ENCODE measurements at regions not wholly inside any gene's neighbourhood (a gene's known extent, or its start where the extent isn't known, plus 50 kb on each side); places are given as distances from the start of the nearest gene placed in this dataset.

DNA sequence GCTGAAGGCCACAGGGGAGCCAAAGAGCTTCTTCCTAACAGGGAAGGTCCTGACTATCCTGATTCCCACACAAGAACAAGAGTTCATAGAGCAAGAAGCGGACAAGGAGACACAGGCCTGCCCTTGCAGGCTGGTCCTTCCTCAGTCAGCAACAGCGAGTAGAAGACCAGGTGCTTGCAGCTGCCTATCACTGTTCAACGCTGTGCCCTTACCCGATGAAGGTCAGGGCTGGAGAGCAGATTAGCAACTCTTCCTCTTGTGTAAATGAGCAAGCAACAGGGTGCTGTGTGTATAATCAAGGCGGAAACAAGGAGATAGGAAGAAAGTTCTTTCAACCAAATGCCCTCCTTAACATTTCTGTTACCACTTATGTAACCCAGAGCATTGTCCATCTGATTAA, 115.3 kb upstream of the SPACA1 start:
- ChIA-PET POLR2A (no interaction called here), CTCF (interaction anchor here (0.8 to 6.2 kb wide), 8 partner anchors 9 to 937 kb away, joined by 3 to 33 read pairs (median 4); no protein-coding TSS in a partner anchor)
- TF ChIP-seq, protein P1, sequence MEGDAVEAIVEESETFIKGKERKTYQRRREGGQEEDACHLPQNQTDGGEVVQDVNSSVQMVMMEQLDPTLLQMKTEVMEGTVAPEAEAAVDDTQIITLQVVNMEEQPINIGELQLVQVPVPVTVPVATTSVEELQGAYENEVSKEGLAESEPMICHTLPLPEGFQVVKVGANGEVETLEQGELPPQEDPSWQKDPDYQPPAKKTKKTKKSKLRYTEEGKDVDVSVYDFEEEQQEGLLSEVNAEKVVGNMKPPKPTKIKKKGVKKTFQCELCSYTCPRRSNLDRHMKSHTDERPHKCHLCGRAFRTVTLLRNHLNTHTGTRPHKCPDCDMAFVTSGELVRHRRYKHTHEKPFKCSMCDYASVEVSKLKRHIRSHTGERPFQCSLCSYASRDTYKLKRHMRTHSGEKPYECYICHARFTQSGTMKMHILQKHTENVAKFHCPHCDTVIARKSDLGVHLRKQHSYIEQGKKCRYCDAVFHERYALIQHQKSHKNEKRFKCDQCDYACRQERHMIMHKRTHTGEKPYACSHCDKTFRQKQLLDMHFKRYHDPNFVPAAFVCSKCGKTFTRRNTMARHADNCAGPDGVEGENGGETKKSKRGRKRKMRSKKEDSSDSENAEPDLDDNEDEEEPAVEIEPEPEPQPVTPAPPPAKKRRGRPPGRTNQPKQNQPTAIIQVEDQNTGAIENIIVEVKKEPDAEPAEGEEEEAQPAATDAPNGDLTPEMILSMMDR (IDR thresholded peaks at IDR 0.05; ENCODE audit: control extremely low read depth, extremely low read depth, low read depth, missing control alignments), result no peak
- DNase-seq (ENCODE audit: extremely low spot score), result no peak

DNA sequence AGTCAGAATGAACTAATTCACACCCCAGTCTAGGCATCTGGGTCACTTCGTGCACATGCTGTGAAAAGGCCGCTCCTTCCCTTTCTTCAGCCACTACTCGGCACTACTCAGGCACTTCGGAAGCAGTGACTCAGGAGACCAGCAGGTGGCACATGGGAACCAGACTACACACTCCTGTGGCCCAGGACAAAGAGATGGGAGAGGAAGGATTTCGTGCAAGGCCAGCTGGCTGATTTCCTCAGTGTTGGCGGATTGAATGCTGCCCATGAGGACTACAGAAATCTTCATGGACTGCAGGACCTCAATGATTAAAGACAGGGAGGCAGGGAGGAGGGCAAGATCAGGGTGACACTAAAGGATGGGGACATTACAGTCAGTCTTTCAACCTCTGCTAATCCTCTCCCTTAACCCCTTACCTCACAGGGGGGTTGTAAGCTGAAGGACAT, 117.8 kb upstream of the SPACA1 start:
- DNase-seq (ENCODE audit: extremely low spot score), result peak; percentile 75
- POLR2A ChIA-PET, result no interaction called here
- CTCF ChIA-PET, result interaction anchor here (0.6 to 6.2 kb wide), 29 partner anchors 9 to 960 kb away, joined by 3 to 63 read pairs (median 4); no protein-coding TSS in a partner anchor
- TF ChIP-seq, protein P1 (IDR thresholded peaks at IDR 0.05; ENCODE audit: control extremely low read depth, extremely low read depth, low read depth, missing control alignments), result peak; percentile 91

DNA sequence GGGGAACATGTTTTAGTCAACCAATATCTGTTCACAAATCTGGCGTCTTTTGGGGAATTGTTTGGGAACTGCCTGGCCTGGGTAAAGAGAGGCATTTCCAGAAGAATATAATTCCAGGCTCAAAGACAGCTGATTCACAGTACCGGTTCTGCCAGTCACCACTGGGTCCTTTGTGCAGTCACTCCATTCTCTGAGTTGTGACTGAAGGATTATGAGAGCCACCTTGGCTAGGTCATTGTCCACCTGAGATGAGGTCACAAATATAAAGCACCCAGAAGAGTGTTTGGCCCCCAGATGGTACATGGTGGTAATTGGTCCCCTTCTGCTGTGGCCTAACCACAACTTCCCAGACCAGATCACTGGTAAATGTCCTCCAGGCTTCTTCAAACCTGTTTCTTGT, 121.0 kb upstream of the SPACA1 start:
- CTCF ChIA-PET, result interaction anchor here (1.0 to 6.2 kb wide), 8 partner anchors 9 to 534 kb away, joined by 3 to 63 read pairs (median 6); partner anchors contain the start of gene CNR1
- TF ChIP-seq, protein P1 (IDR thresholded peaks at IDR 0.05; ENCODE audit: control extremely low read depth, extremely low read depth, low read depth, missing control alignments), result no peak

DNA sequence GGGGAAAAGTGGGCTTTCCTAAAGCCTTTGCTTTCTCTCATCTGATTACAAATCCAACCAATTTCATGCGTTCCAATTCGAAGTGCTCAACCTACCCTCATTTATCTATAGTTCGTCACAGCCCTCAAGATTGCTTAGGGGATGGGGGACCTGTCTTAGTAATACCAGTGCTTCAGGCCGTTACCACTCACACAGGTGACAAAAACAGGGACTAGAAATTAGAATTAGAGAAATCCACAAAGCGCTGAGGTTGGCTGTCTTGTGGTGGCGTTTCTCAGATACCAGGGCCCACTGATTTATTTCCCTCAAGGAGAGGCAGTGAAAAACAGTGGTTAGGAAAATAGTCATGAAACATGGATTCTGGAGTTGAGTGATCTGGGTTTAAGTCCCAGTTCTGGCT, 121.6 kb upstream of the SPACA1 start:
- ChIA-PET POLR2A (interaction anchor here (0.7 kb wide), 1 partner anchor 120 kb away, joined by 3 read pairs; no protein-coding TSS in a partner anchor), CTCF (interaction anchor here (0.9 to 6.2 kb wide), 7 partner anchors 11 to 855 kb away, joined by 3 to 33 read pairs (median 5); no protein-coding TSS in a partner anchor)
- DNase-seq (ENCODE audit: extremely low spot score), result no peak
- TF ChIP-seq, protein P1 (IDR thresholded peaks at IDR 0.05; ENCODE audit: control extremely low read depth, extremely low read depth, low read depth, missing control alignments), result no peak

More for the DNA sequence above, 121.0 kb upstream of the SPACA1 start:
- DNase-seq (ENCODE audit: extremely low spot score), result no peak
- POLR2A ChIA-PET, result no interaction called here

DNA sequence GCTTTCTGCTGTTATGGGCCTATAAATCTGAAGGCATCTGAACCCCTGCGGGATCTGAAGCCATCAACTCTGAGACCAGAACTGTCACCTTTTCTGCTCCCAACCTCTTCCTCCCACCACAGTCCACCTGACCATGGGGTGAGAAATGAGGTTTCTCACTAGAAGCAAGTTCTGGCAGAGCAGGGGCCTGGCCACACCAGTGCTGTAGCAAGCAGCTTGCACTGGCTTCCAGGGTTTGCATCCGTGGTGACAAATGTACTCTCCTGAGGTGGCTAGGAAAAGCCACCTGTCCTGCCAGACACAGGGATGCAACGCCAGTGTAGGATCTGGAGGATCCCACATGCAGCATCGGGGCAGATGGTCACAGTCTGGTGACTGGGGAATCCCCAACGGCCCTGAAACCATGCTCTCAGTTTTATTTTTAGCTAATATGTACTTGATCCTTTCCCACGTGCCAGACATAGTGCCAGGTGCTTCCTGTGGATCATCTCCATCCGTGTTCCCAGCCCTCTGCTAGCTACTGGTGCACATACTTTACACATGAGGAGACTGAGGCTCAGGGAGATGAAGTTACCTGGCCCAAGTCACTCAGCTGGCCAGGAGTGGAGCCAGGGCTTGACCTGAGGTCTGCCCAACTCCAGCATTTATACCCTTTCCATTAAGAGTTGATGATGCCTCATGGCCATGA, 122.1 kb upstream of the SPACA1 start:
- ChIA-PET POLR2A (interaction anchor here (0.7 kb wide), 1 partner anchor 120 kb away, joined by 3 read pairs; no protein-coding TSS in a partner anchor), CTCF (interaction anchor here (0.9 to 2.7 kb wide), 8 partner anchors 8 to 855 kb away, joined by 3 to 8 read pairs (median 3); no protein-coding TSS in a partner anchor)
- TF ChIP-seq, protein P1 (IDR thresholded peaks at IDR 0.05; ENCODE audit: control extremely low read depth, extremely low read depth, low read depth, missing control alignments), result no peak
- peak; percentile 63 for DNase-seq (ENCODE audit: extremely low spot score)

DNA sequence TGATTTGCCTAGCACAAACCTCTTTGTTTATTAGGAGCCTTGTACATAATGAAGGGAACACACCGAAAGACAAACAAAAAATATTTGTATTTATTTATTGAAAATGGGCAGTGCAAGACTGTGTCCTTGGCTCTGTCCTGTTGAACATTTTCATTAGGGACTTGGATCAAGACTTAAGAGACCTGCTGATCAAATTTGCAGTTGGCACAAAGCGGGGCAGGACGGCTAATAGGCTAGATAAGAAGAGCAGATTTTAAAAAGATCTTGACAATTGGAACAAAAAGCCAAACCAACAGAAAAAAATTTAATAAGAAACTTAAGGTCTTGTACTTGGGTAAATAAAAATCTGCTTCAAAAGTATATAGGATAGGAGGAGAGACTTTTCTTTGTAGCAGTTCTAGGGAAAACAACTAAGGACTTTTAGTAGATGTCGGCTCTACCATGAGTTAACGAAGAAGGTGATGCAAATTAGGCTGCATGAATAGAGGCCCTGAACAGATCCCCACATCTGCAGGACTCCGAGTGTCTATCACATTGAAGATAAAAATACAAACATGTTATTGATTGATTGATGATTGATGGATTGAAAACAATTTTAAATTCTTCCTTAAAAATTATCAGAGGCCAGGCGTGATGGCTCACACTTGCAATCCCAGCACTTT, 124.1 kb upstream of the SPACA1 start:
- ChIA-PET POLR2A (no interaction called here), CTCF (interaction anchor here (0.7 to 3.7 kb wide), 5 partner anchors 9 to 18 kb away, joined by 3 to 18 read pairs (median 6); no protein-coding TSS in a partner anchor)
- TF ChIP-seq, protein P1 (IDR thresholded peaks at IDR 0.05; ENCODE audit: control extremely low read depth, extremely low read depth, low read depth, missing control alignments), result no peak
- DNase-seq (ENCODE audit: extremely low spot score), result no peak

Measured in GM10248 (cell line).